Caco-2 (cell line): ENCODE measurements at regions not wholly inside any gene's neighbourhood (a gene's known extent, or its start where the extent isn't known, plus 50 kb on each side); places are given as distances from the start of the nearest gene placed in this dataset.

Experiments
- BruUV-seq: library from RNA; stranded (reverse); fragments of 400-500 nt; replicated peaks from 2 replicates; lab custom pipeline; 2021; lab: Mats Ljungman, UMichigan
- CTCF ChIA-PET: fragments of 300-600 bp; sonication (Branson Sonifier 250); formaldehyde crosslinking; loops from one replicate; lab custom pipeline; 2022; ENCODE audit warnings: antibody characterized with exemption; lab: Charles Lee
- POLR2A ChIA-PET: fragments of 300-600 bp; sonication (Branson Sonifier 250); formaldehyde crosslinking; loops from one replicate; lab custom pipeline; 2022; ENCODE audit warnings: antibody characterized with exemption; lab: Charles Lee
- DNase-seq, 2 experiments: peaks; one replicate each; pipeline versions ENCODE4 v3.0.0 to v3.0.0-alpha.2; 2020 to 2022
- H3K27me3 ChIP-seq: replicated peaks from 2 replicates; pipeline ENCODE4 v1.6.0; 2011; ENCODE audit warnings: low read length; ENCODE audit not compliant: control insufficient read depth, insufficient read depth
- H3K36me3 ChIP-seq: 2 replicates; pipeline ENCODE4 v1.5.1; 2011; ENCODE audit warnings: low read length; ENCODE audit not compliant: control insufficient read depth, insufficient read depth
- H3K4me1 ChIP-seq: fragments of 250-450 bp; sonication (Bioruptor Pico); 2 replicates; pipeline ENCODE4 v1.5.1; 2020; ENCODE audit warnings: mild to moderate bottlenecking
- H3K4me3 ChIP-seq: 2 replicates; pipeline ENCODE4 v1.5.1; 2011; ENCODE audit warnings: low read depth, mild to moderate bottlenecking, control low read depth, low read length
- H3K9me3 ChIP-seq: fragments of 250-450 bp; sonication (Bioruptor Pico); 2 replicates; pipeline ENCODE4 v1.5.1; 2020; ENCODE audit warnings: mild to moderate bottlenecking, moderate library complexity
- H3K27ac Mint-ChIP-seq: one replicate; pipeline ENCODE4 v1.8.0; 2022; ENCODE audit warnings: mixed read lengths; ENCODE audit not compliant: unreplicated experiment
- H3K27me3 Mint-ChIP-seq: one replicate; pipeline ENCODE4 v1.8.0; 2022; ENCODE audit warnings: mixed read lengths; ENCODE audit not compliant: insufficient read depth, unreplicated experiment
- H3K36me3 Mint-ChIP-seq: one replicate; pipeline ENCODE4 v1.8.0; 2022; ENCODE audit warnings: mild to moderate bottlenecking, mixed read lengths; ENCODE audit not compliant: insufficient read depth, unreplicated experiment
- H3K4me1 Mint-ChIP-seq: one replicate; pipeline ENCODE4 v1.8.0; 2022; ENCODE audit warnings: low read depth, mixed read lengths; ENCODE audit not compliant: unreplicated experiment
- H3K4me3 Mint-ChIP-seq: one replicate; pipeline ENCODE4 v1.8.0; 2022; ENCODE audit warnings: mild to moderate bottlenecking, moderate library complexity, mixed read lengths; ENCODE audit not compliant: unreplicated experiment
- H3K9me3 Mint-ChIP-seq: one replicate; pipeline ENCODE4 v1.8.0; 2022; ENCODE audit warnings: mixed read lengths; ENCODE audit not compliant: unreplicated experiment
- CTCF ChIP-seq, 2 experiments: fragments of 200-600 bp in 1 of 2; IDR thresholded peaks; 1 replicate in 1 of 2; 2 replicates in 1 of 2; pipeline versions ENCODE4 v1.5.1 to v1.8.0; 2011 to 2022; ENCODE audit warnings: antibody characterized with exemption in 1 of 2, control low read depth in 1 of 2, inconsistent platforms in 1 of 2, low read depth in 1 of 2, low read length in 1 of 2, mild to moderate bottlenecking in 1 of 2, moderate library complexity in 1 of 2; ENCODE audit not compliant: insufficient read depth in 1 of 2, severe bottlenecking in 1 of 2, unreplicated experiment in 1 of 2
- intact Hi-C: fragments of 100-400 bp; cut with micrococcal nuclease; formaldehyde crosslinking; loops from one replicate; pipeline ENCODE4 v1.10.0; 2022; ENCODE audit not compliant: unreplicated experiment

- CTCF ChIA-PET: no interaction called here
- no peaks in the 10 kb centered on the region for H3K27me3 ChIP-seq
- intact Hi-C loops: no loop called here
Observed at GRCh38 chr2:211159972-211160371, 603.6 kb downstream of the CPS1 start.

GRCh38 chr2:211161236-211161635 lies 604.8 kb downstream of the CPS1 start:
- H3K4me1 ChIP-seq: no peaks in the 10 kb centered on the region
- Mint-ChIP-seq H3K4me1 (no peaks in the 10 kb centered on the region), H3K4me3 (no peak overlapping the region), H3K9me3 (no peaks in the 10 kb centered on the region), H3K27ac (no peak overlapping the region), H3K36me3 (no peaks in the 10 kb centered on the region), H3K27me3 (no peaks in the 10 kb centered on the region)
- DNase-seq: no peak
- H3K36me3 ChIP-seq: no peaks in the 10 kb centered on the region
- no peak overlapping the region for H3K4me3 ChIP-seq
- ChIA-PET CTCF (no interaction called here), POLR2A (no interaction called here)
- TF ChIP-seq CTCF (IDR thresholded peaks at IDR 0.05; ENCODE audit: insufficient read depth in 1 of 2, low read depth in 1 of 2, low read length in 1 of 2, severe bottlenecking in 1 of 2, unreplicated experiment in 1 of 2): no peak
- H3K27me3 ChIP-seq: no peaks in the 10 kb centered on the region
- H3K9me3 ChIP-seq: no peaks in the 10 kb centered on the region
- intact Hi-C loops: no loop called here
- BruUV-seq: no TSS peak

More at GRCh38 chr2:211159972-211160371, 603.6 kb downstream of the CPS1 start:
- no peak for TF ChIP-seq CTCF (IDR thresholded peaks at IDR 0.05; ENCODE audit: insufficient read depth in 1 of 2, low read depth in 1 of 2, low read length in 1 of 2, severe bottlenecking in 1 of 2, unreplicated experiment in 1 of 2)
- Mint-ChIP-seq H3K27ac (no peak overlapping the region), H3K4me1 (no peaks in the 10 kb centered on the region), H3K9me3 (no peaks in the 10 kb centered on the region), H3K4me3 (no peak overlapping the region), H3K36me3 (no peaks in the 10 kb centered on the region), H3K27me3 (no peaks in the 10 kb centered on the region)
- no peak for DNase-seq
- H3K4me1 ChIP-seq: no peaks in the 10 kb centered on the region
- POLR2A ChIA-PET: no interaction called here
- no peak overlapping the region for H3K4me3 ChIP-seq
- H3K9me3 ChIP-seq: no peaks in the 10 kb centered on the region
- no peaks in the 10 kb centered on the region for H3K36me3 ChIP-seq
- no TSS peak for BruUV-seq

- TF ChIP-seq CTCF (IDR thresholded peaks at IDR 0.05; ENCODE audit: insufficient read depth in 1 of 2, low read depth in 1 of 2, low read length in 1 of 2, severe bottlenecking in 1 of 2, unreplicated experiment in 1 of 2): no peak
- Histone ChIP-seq H3K36me3 (no peaks in the 10 kb centered on the region), H3K4me1 (no peaks in the 10 kb centered on the region), H3K27me3 (no peaks in the 10 kb centered on the region), H3K4me3 (no peak overlapping the region), H3K9me3 (no peaks in the 10 kb centered on the region)
- Mint-ChIP-seq H3K36me3 (no peaks in the 10 kb centered on the region), H3K27ac (no peak overlapping the region), H3K4me1 (no peaks in the 10 kb centered on the region), H3K9me3 (no peaks in the 10 kb centered on the region), H3K4me3 (no peak overlapping the region), H3K27me3 (no peaks in the 10 kb centered on the region)
- no peak for DNase-seq
- no TSS peak for BruUV-seq
- intact Hi-C loops: no loop called here
- CTCF ChIA-PET: no interaction called here
- POLR2A ChIA-PET: no interaction called here
Observed at GRCh38 chr2:211162911-211163310, 606.5 kb downstream of the CPS1 start.
